ENCODE measurements at regions not wholly inside any gene's neighbourhood (a gene's known extent, or its start where the extent isn't known, plus 50 kb on each side); places are given as distances from the start of the nearest gene placed in this dataset.

GRCh38 chr3:150114873-150115540 is 144.3 kb upstream of the PFN2 start:
- Histone ChIP-seq H3K27me3 (no peaks in the 10 kb centered on the region), H3K27ac (no peak overlapping the region), H3K4me1 (no peaks in the 10 kb centered on the region), H3K36me3 (no peaks in the 10 kb centered on the region), H3K9me3 (no peaks in the 10 kb centered on the region), H3K4me3 (no peak overlapping the region)
- TF ChIP-seq CTCF (IDR thresholded peaks at IDR 0.05) (no peak), POLR2A (IDR thresholded peaks at IDR 0.05) (no peak), POLR2AphosphoS5 (IDR thresholded peaks at IDR 0.05; ENCODE audit: insufficient read depth in 1 of 2, low read depth in 1 of 2) (no peak)
- no peak for DNase-seq (ENCODE audit: extremely low spot score in 2 of 2)
- intact Hi-C loops (cut with DNase I) = no loop called here

GRCh38 chr3:150114273-150114672 is 143.6 kb upstream of the PFN2 start:
- Histone ChIP-seq H3K9me3 (no peaks in the 10 kb centered on the region), H3K27me3 (no peaks in the 10 kb centered on the region), H3K36me3 (no peaks in the 10 kb centered on the region), H3K4me3 (no peak overlapping the region), H3K27ac (no peak overlapping the region), H3K4me1 (no peaks in the 10 kb centered on the region)
- TF ChIP-seq POLR2AphosphoS5 (IDR thresholded peaks at IDR 0.05; ENCODE audit: insufficient read depth in 1 of 2, low read depth in 1 of 2) (no peak), CTCF (IDR thresholded peaks at IDR 0.05) (no peak), POLR2A (IDR thresholded peaks at IDR 0.05) (no peak)
- DNase-seq (ENCODE audit: extremely low spot score in 2 of 2) = no peak
- intact Hi-C loops (cut with DNase I) = no loop called here

GRCh38 chr3:150110097-150110496 is 139.4 kb upstream of the PFN2 start:
- no peaks in the 10 kb centered on the region for H3K4me1 ChIP-seq
- no peak overlapping the region for H3K4me3 ChIP-seq
- DNase-seq (ENCODE audit: extremely low spot score in 2 of 2) = no peak
- no peaks in the 10 kb centered on the region for H3K36me3 ChIP-seq
- H3K27ac ChIP-seq = no peak overlapping the region
- intact Hi-C loops (cut with DNase I) = no loop called here
- no peaks in the 10 kb centered on the region for H3K9me3 ChIP-seq
- TF ChIP-seq POLR2AphosphoS5 (IDR thresholded peaks at IDR 0.05; ENCODE audit: insufficient read depth in 1 of 2, low read depth in 1 of 2) = no peak
- TF ChIP-seq POLR2A (IDR thresholded peaks at IDR 0.05) = no peak
- no peak for TF ChIP-seq CTCF (IDR thresholded peaks at IDR 0.05)
- H3K27me3 ChIP-seq = no peaks in the 10 kb centered on the region

GRCh38 chr3:150107429-150108175 is 136.9 kb upstream of the PFN2 start:
- TF ChIP-seq CTCF (IDR thresholded peaks at IDR 0.05) (no peak), POLR2A (IDR thresholded peaks at IDR 0.05) (no peak), POLR2AphosphoS5 (IDR thresholded peaks at IDR 0.05; ENCODE audit: insufficient read depth in 1 of 2, low read depth in 1 of 2) (no peak)
- no peak overlapping the region for H3K27ac ChIP-seq
- no peak overlapping the region for H3K4me3 ChIP-seq
- intact Hi-C loops (cut with DNase I) = no loop called here
- no peak for DNase-seq (ENCODE audit: extremely low spot score in 2 of 2)
- no peaks in the 10 kb centered on the region for H3K9me3 ChIP-seq
- H3K4me1 ChIP-seq = no peaks in the 10 kb centered on the region
- H3K36me3 ChIP-seq = no peaks in the 10 kb centered on the region
- H3K27me3 ChIP-seq = no peaks in the 10 kb centered on the region
